Neural cell (in vitro differentiated cells): ENCODE measurements at regions not wholly inside any gene's neighbourhood (a gene's known extent, or its start where the extent isn't known, plus 50 kb on each side); places are given as distances from the start of the nearest gene placed in this dataset.

ENCODE experiments used
- EZH2 ChIP-seq: fragments of 200-600, 300-800 bp; shearing (Covaris generic), sonication (generic); IDR thresholded peaks from 2 replicates; pipeline ENCODE4 v1.6.1; 2014; ENCODE audit warnings: antibody characterized with exemption, low read length, borderline replicate concordance, mild to moderate bottlenecking; ENCODE audit not compliant: insufficient read depth, poor library complexity, severe bottlenecking
- RAD21 ChIP-seq: fragments of 450-650 bp; conservative IDR thresholded peaks from 2 replicates; pipeline ENCODE4 v1.6.1; 2014; ENCODE audit warnings: antibody characterized with exemption, mild to moderate bottlenecking, moderate library complexity
- TF ChIP-seq, protein P1 (sequence below): fragments of 450-650 bp; IDR thresholded peaks from 2 replicates; pipeline ENCODE4 v1.5.1; 2014; ENCODE audit warnings: antibody characterized with exemption, mild to moderate bottlenecking, moderate library complexity; ENCODE audit not compliant: poor library complexity, severe bottlenecking
- TF ChIP-seq, protein P2 (sequence below): IDR thresholded peaks from 2 replicates; pipeline ENCODE4 v1.6.1; 2012; ENCODE audit warnings: borderline replicate concordance

DNA sequence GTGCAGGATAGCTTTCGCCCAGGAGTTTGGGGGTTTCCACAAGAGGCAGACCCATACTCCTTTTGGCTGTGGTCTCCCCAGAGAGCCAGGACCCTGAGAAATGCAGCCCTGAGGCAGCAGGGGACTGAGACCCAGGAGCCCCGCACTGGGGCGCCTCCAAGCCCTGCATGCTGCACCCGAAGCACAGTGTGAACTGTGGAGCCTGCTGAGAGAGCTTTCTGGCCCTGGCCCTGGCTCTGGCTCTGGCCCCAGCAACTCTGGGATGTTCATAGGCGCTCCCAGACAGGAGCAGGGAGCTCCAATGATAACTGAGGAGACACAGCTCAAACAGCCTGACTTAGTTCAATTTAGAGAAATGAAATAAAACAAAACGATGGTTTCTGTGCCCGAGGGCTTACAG, 96.4 kb upstream of the TEX51 start:
- no peak for TF ChIP-seq RAD21
- TF ChIP-seq, protein P1, sequence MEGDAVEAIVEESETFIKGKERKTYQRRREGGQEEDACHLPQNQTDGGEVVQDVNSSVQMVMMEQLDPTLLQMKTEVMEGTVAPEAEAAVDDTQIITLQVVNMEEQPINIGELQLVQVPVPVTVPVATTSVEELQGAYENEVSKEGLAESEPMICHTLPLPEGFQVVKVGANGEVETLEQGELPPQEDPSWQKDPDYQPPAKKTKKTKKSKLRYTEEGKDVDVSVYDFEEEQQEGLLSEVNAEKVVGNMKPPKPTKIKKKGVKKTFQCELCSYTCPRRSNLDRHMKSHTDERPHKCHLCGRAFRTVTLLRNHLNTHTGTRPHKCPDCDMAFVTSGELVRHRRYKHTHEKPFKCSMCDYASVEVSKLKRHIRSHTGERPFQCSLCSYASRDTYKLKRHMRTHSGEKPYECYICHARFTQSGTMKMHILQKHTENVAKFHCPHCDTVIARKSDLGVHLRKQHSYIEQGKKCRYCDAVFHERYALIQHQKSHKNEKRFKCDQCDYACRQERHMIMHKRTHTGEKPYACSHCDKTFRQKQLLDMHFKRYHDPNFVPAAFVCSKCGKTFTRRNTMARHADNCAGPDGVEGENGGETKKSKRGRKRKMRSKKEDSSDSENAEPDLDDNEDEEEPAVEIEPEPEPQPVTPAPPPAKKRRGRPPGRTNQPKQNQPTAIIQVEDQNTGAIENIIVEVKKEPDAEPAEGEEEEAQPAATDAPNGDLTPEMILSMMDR, result no peak
- TF ChIP-seq EZH2, result no peak
- TF ChIP-seq, protein P2, sequence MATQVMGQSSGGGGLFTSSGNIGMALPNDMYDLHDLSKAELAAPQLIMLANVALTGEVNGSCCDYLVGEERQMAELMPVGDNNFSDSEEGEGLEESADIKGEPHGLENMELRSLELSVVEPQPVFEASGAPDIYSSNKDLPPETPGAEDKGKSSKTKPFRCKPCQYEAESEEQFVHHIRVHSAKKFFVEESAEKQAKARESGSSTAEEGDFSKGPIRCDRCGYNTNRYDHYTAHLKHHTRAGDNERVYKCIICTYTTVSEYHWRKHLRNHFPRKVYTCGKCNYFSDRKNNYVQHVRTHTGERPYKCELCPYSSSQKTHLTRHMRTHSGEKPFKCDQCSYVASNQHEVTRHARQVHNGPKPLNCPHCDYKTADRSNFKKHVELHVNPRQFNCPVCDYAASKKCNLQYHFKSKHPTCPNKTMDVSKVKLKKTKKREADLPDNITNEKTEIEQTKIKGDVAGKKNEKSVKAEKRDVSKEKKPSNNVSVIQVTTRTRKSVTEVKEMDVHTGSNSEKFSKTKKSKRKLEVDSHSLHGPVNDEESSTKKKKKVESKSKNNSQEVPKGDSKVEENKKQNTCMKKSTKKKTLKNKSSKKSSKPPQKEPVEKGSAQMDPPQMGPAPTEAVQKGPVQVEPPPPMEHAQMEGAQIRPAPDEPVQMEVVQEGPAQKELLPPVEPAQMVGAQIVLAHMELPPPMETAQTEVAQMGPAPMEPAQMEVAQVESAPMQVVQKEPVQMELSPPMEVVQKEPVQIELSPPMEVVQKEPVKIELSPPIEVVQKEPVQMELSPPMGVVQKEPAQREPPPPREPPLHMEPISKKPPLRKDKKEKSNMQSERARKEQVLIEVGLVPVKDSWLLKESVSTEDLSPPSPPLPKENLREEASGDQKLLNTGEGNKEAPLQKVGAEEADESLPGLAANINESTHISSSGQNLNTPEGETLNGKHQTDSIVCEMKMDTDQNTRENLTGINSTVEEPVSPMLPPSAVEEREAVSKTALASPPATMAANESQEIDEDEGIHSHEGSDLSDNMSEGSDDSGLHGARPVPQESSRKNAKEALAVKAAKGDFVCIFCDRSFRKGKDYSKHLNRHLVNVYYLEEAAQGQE, result no peak
